ENCODE measurements at regions not wholly inside any gene's neighbourhood (a gene's known extent, or its start where the extent isn't known, plus 50 kb on each side); places are given as distances from the start of the nearest gene placed in this dataset.
"Not testable (repeated sequence)": the region's sequence is repeated elsewhere in the genome, so short reads cannot be mapped to it uniquely, and the experiment has no call there.

DNA sequence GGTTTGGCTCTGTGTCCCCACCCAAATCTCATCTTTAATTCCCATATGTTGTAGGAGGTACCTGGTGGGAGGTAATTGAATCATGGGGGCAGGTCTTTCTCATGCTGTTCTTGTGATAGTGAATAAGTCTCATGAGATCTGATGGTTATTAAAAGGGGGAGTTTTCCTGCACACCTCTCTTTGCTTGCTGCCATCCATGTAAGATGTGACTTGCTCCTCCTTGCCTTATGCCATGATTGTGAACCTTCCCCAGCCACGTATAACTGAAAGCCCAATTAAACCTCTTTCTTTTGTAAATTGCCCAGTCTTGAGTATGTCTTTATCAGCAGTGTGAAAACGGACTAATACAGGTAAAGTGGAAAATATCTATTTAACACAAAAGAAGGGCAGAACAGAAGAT lies 213.3 kb downstream of the PTGER3 start:
- not testable (repeated sequence) for TF ChIP-seq TAF1 (IDR thresholded peaks at IDR 0.05; ENCODE audit: control insufficient read depth, extremely low read depth, insufficient read depth, low read length, severe bottlenecking); ZFPM2 (CRISPR knock-in tag; IDR thresholded peaks at IDR 0.05); POLR2A (conservative IDR thresholded peaks at IDR 0.05); ZFX (CRISPR knock-in tag; IDR thresholded peaks at IDR 0.05); BCL6 (CRISPR knock-in tag; IDR thresholded peaks at IDR 0.05); MAFG (tag; conservative IDR thresholded peaks at IDR 0.05); BACH1 (tag; IDR thresholded peaks at IDR 0.05); MECOM (CRISPR knock-in tag; IDR thresholded peaks at IDR 0.05); RFX5 (IDR thresholded peaks at IDR 0.05; ENCODE audit: low read depth, low read length); GTF2A2 (tag; IDR thresholded peaks at IDR 0.05)
- TF ChIP-seq, protein P1, sequence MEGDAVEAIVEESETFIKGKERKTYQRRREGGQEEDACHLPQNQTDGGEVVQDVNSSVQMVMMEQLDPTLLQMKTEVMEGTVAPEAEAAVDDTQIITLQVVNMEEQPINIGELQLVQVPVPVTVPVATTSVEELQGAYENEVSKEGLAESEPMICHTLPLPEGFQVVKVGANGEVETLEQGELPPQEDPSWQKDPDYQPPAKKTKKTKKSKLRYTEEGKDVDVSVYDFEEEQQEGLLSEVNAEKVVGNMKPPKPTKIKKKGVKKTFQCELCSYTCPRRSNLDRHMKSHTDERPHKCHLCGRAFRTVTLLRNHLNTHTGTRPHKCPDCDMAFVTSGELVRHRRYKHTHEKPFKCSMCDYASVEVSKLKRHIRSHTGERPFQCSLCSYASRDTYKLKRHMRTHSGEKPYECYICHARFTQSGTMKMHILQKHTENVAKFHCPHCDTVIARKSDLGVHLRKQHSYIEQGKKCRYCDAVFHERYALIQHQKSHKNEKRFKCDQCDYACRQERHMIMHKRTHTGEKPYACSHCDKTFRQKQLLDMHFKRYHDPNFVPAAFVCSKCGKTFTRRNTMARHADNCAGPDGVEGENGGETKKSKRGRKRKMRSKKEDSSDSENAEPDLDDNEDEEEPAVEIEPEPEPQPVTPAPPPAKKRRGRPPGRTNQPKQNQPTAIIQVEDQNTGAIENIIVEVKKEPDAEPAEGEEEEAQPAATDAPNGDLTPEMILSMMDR (IDR thresholded peaks at IDR 0.05 in 2 of 3, conservative IDR thresholded peaks at IDR 0.05 in 1 of 3; ENCODE audit: insufficient read depth in 2 of 3, low read depth in 1 of 3, low read length in 3 of 3), result not testable (repeated sequence)
- TF ChIP-seq, protein P2, sequence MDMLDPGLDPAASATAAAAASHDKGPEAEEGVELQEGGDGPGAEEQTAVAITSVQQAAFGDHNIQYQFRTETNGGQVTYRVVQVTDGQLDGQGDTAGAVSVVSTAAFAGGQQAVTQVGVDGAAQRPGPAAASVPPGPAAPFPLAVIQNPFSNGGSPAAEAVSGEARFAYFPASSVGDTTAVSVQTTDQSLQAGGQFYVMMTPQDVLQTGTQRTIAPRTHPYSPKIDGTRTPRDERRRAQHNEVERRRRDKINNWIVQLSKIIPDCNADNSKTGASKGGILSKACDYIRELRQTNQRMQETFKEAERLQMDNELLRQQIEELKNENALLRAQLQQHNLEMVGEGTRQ (CRISPR knock-in tag; IDR thresholded peaks at IDR 0.05), result not testable (repeated sequence)

Data from K562 (cell line).